ENCODE measurements at regions not wholly inside any gene's neighbourhood (a gene's known extent, or its start where the extent isn't known, plus 50 kb on each side); places are given as distances from the start of the nearest gene placed in this dataset.

GRCh38 chr2:228860601-228861285 lies 410.3 kb downstream of the PID1 start:
- DNase-seq, result no peak
- no peak for TF ChIP-seq CTCF (IDR thresholded peaks at IDR 0.05)
- no peaks in the 10 kb centered on the region for H3K36me3 Mint-ChIP-seq (ENCODE audit: low read depth)
- no peak overlapping the region for H3K4me3 Mint-ChIP-seq
- no peaks in the 10 kb centered on the region for H3K4me1 Mint-ChIP-seq (ENCODE audit: low read depth)
- Histone ChIP-seq H3K27ac (ENCODE audit: low read depth in 1 of 2, low read length in 2 of 2) (no peak overlapping the region), H3K4me3 (ENCODE audit: low read length) (no peak overlapping the region), H3K36me3 (ENCODE audit: insufficient read depth, low read length) (no peaks in the 10 kb centered on the region), H3K9me3 (ENCODE audit: control insufficient read depth in 1 of 2, insufficient read depth in 1 of 2, low read length in 2 of 2) (peaks cover 0 to 5% of the 10 kb centered on the region in 2 experiments), H3K27me3 (ENCODE audit: control insufficient read depth in 1 of 2, insufficient read depth in 2 of 2, low read length in 2 of 2) (no peaks in the 10 kb centered on the region), H3K4me1 (ENCODE audit: insufficient read depth, low read length) (no peaks in the 10 kb centered on the region)
- H3K27me3 Mint-ChIP-seq, result no peaks in the 10 kb centered on the region
- POLR2A ChIA-PET, result no interaction called here
- intact Hi-C loops (cut with DNase I, micrococcal nuclease), result no loop called here
- H3K9me3 Mint-ChIP-seq, result peaks cover 11% of the 10 kb centered on the region
- ATAC-seq (ENCODE audit: poor library complexity), result no peak
- no peak overlapping the region for H3K27ac Mint-ChIP-seq
- CTCF ChIA-PET, result no interaction called here

- Histone ChIP-seq H3K9me3 (ENCODE audit: control insufficient read depth in 1 of 2, insufficient read depth in 1 of 2, low read length in 2 of 2) (peaks cover 3 to 5% of the 10 kb centered on the region in 2 experiments), H3K4me3 (ENCODE audit: low read length) (no peak overlapping the region), H3K27me3 (ENCODE audit: control insufficient read depth in 1 of 2, insufficient read depth in 2 of 2, low read length in 2 of 2) (no peaks in the 10 kb centered on the region), H3K36me3 (ENCODE audit: insufficient read depth, low read length) (no peaks in the 10 kb centered on the region), H3K4me1 (ENCODE audit: insufficient read depth, low read length) (no peaks in the 10 kb centered on the region), H3K27ac (ENCODE audit: low read depth in 1 of 2, low read length in 2 of 2) (no peak overlapping the region)
- no peak overlapping the region for H3K27ac Mint-ChIP-seq
- H3K9me3 Mint-ChIP-seq, result peaks cover 4% of the 10 kb centered on the region
- no peak for TF ChIP-seq CTCF (IDR thresholded peaks at IDR 0.05)
- DNase-seq, result no peak
- no peaks in the 10 kb centered on the region for H3K36me3 Mint-ChIP-seq (ENCODE audit: low read depth)
- intact Hi-C loops (cut with DNase I, micrococcal nuclease), result no loop called here
- CTCF ChIA-PET, result no interaction called here
- H3K27me3 Mint-ChIP-seq, result no peaks in the 10 kb centered on the region
- POLR2A ChIA-PET, result no interaction called here
- no peaks in the 10 kb centered on the region for H3K4me1 Mint-ChIP-seq (ENCODE audit: low read depth)
- no peak for ATAC-seq (ENCODE audit: poor library complexity)
- H3K4me3 Mint-ChIP-seq, result no peak overlapping the region
Observed at GRCh38 chr2:228853151-228853550, 417.9 kb downstream of the PID1 start.

GRCh38 chr2:228848638-228849037 lies 422.4 kb downstream of the PID1 start:
- no peaks in the 10 kb centered on the region for H3K36me3 Mint-ChIP-seq (ENCODE audit: low read depth)
- CTCF ChIA-PET, result no interaction called here

More at GRCh38 chr2:228848638-228849037, 422.4 kb downstream of the PID1 start:
- Histone ChIP-seq H3K4me3 (ENCODE audit: low read length) (no peak overlapping the region), H3K9me3 (ENCODE audit: control insufficient read depth in 1 of 2, insufficient read depth in 1 of 2, low read length in 2 of 2) (peaks cover 3 to 5% of the 10 kb centered on the region in 2 experiments), H3K36me3 (ENCODE audit: insufficient read depth, low read length) (no peaks in the 10 kb centered on the region), H3K27me3 (ENCODE audit: control insufficient read depth in 1 of 2, insufficient read depth in 2 of 2, low read length in 2 of 2) (no peaks in the 10 kb centered on the region), H3K4me1 (ENCODE audit: insufficient read depth, low read length) (no peaks in the 10 kb centered on the region), H3K27ac (ENCODE audit: low read depth in 1 of 2, low read length in 2 of 2) (no peak overlapping the region)
- Mint-ChIP-seq H3K4me1 (ENCODE audit: low read depth) (no peaks in the 10 kb centered on the region), H3K4me3 (no peak overlapping the region), H3K9me3 (no peaks in the 10 kb centered on the region), H3K27ac (no peak overlapping the region), H3K27me3 (no peaks in the 10 kb centered on the region)
- TF ChIP-seq CTCF (IDR thresholded peaks at IDR 0.05), result no peak
- DNase-seq (no peak), ATAC-seq (ENCODE audit: poor library complexity) (no peak)
- POLR2A ChIA-PET, result no interaction called here
- intact Hi-C loops (cut with DNase I, micrococcal nuclease), result no loop called here

All from CD4-positive, alpha-beta T cell (primary cell).